ENCODE measurements at regions not wholly inside any gene's neighbourhood (a gene's known extent, or its start where the extent isn't known, plus 50 kb on each side); places are given as distances from the start of the nearest gene placed in this dataset.

DNA sequence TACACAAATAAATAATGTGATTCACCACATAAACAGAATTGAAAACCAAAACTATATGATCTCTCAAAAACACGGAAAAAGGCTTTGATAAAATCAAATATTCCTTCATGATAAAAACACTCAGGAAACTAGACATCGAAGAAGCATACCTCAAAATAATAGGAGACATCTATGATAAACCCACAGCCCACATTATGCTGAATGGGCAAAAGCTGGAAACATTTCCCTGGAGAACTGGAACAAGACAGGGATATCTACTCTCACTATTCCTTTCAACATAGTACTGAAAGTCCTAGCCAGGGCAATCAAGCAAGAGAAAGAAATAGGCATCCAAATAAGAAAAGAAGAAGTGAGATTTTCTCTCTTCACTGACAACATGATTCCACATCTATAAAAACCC lies 371.5 kb upstream of the ATXN7L3B start:
- intact Hi-C loops (cut with micrococcal nuclease) = no loop called here
- TF ChIP-seq CTCF (IDR thresholded peaks at IDR 0.05) = no peak
- Histone ChIP-seq H3K36me3 (replicated peaks in 1 of 2; ENCODE audit: control insufficient read depth in 1 of 2, insufficient read depth in 2 of 2, low read length in 2 of 2) (no peaks in the 10 kb centered on the region), H3K4me2 (replicated peaks; ENCODE audit: extremely low read depth, low read length, poor library complexity, severe bottlenecking) (no peak overlapping the region), H3K27me3 (ENCODE audit: control insufficient read depth in 2 of 2, insufficient read depth in 2 of 2, low read length in 2 of 2) (no peaks in the 10 kb centered on the region), H2AFZ (ENCODE audit: insufficient read depth, low read depth, low read length, poor library complexity, severe bottlenecking) (no peak overlapping the region), H3K79me2 (ENCODE audit: insufficient read depth, low read length) (no peaks in the 10 kb centered on the region), H3K9ac (ENCODE audit: insufficient read depth, low read length, poor library complexity, severe bottlenecking) (no peak overlapping the region), H4K20me1 (ENCODE audit: insufficient read depth, low read length) (no peaks in the 10 kb centered on the region), H3K4me3 (replicated peaks in 1 of 3; ENCODE audit: low read depth in 2 of 3, low read length in 3 of 3) (no peak overlapping the region), H3K9me3 (replicated peaks in 1 of 2; ENCODE audit: control insufficient read depth in 1 of 2, insufficient read depth in 1 of 2, low read length in 2 of 2) (peaks cover 0 to 11% of the 10 kb centered on the region in 2 donors), H3K4me1 (ENCODE audit: control insufficient read depth in 1 of 2, insufficient read depth in 2 of 2, low read length in 2 of 2) (no peaks in the 10 kb centered on the region), H3K27ac (ENCODE audit: low read depth in 1 of 2, low read length in 2 of 2) (no peak overlapping the region)
- H3K27ac Mint-ChIP-seq = no peak overlapping the region
- DNase-seq = no peak
- peaks cover 3 to 11% (median 4%) of the 10 kb centered on the region in 7 donors for H3K9me3 Mint-ChIP-seq
- H3K27me3 Mint-ChIP-seq (ENCODE audit: low read depth in 3 of 3) = peaks cover 0 to 2% (median 0%) of the 10 kb centered on the region in 3 donors
- 71% methylated on average over 1 of the region's 2 CpGs for WGBS (ENCODE audit: insufficient coverage)
- no peak overlapping the region for H3K4me3 Mint-ChIP-seq
- no peaks in the 10 kb centered on the region for H3K36me3 Mint-ChIP-seq
- H3K4me1 Mint-ChIP-seq = no peaks in the 10 kb centered on the region

DNA sequence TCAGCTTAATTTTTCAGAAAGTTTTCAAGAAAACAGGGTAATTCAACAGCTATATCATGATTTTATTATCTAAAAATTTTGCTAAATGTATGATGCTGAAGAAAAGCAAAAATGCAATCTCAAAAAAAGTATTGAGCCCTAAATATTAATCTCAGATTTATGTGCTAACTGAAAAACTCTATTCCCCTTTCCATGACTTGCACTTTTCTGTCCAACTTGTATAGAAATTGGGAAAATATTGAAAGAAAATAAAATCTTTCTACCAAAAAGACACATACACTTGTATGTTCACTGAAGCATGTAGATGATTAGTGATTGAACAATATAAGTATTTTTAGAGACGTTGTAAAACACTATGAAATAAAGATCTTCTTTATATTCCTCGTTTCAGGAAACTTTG lies 368.0 kb upstream of the ATXN7L3B start:
- Histone ChIP-seq H3K9me3 (replicated peaks in 1 of 2; ENCODE audit: control insufficient read depth in 1 of 2, insufficient read depth in 1 of 2, low read length in 2 of 2) (peaks cover 0 to 17% of the 10 kb centered on the region in 2 donors), H3K79me2 (ENCODE audit: insufficient read depth, low read length) (no peaks in the 10 kb centered on the region), H3K27ac (ENCODE audit: low read depth in 1 of 2, low read length in 2 of 2) (no peak overlapping the region), H3K4me3 (replicated peaks in 1 of 3; ENCODE audit: low read depth in 2 of 3, low read length in 3 of 3) (no peak overlapping the region), H3K4me2 (replicated peaks; ENCODE audit: extremely low read depth, low read length, poor library complexity, severe bottlenecking) (no peak overlapping the region), H3K27me3 (ENCODE audit: control insufficient read depth in 2 of 2, insufficient read depth in 2 of 2, low read length in 2 of 2) (no peaks in the 10 kb centered on the region), H3K4me1 (ENCODE audit: control insufficient read depth in 1 of 2, insufficient read depth in 2 of 2, low read length in 2 of 2) (no peaks in the 10 kb centered on the region), H3K9ac (ENCODE audit: insufficient read depth, low read length, poor library complexity, severe bottlenecking) (no peak overlapping the region), H3K36me3 (replicated peaks in 1 of 2; ENCODE audit: control insufficient read depth in 1 of 2, insufficient read depth in 2 of 2, low read length in 2 of 2) (no peaks in the 10 kb centered on the region), H4K20me1 (ENCODE audit: insufficient read depth, low read length) (no peaks in the 10 kb centered on the region), H2AFZ (ENCODE audit: insufficient read depth, low read depth, low read length, poor library complexity, severe bottlenecking) (no peak overlapping the region)
- DNase-seq = no peak
- TF ChIP-seq CTCF (IDR thresholded peaks at IDR 0.05) = no peak
- no CpG with 5 or more reads among the region's 2 CpGs for WGBS (ENCODE audit: insufficient coverage)
- H3K9me3 Mint-ChIP-seq = peaks cover 6 to 14% (median 8%) of the 10 kb centered on the region in 7 donors
- H3K4me3 Mint-ChIP-seq = no peak overlapping the region
- peaks cover 0 to 2% (median 0%) of the 10 kb centered on the region in 3 donors for H3K27me3 Mint-ChIP-seq (ENCODE audit: low read depth in 3 of 3)
- no peaks in the 10 kb centered on the region for H3K4me1 Mint-ChIP-seq
- no peak overlapping the region for H3K27ac Mint-ChIP-seq
- no peaks in the 10 kb centered on the region for H3K36me3 Mint-ChIP-seq
- intact Hi-C loops (cut with micrococcal nuclease) = no loop called here

Measured in CD14-positive monocyte (primary cell).